ENCODE measurements at regions not wholly inside any gene's neighbourhood (a gene's known extent, or its start where the extent isn't known, plus 50 kb on each side); places are given as distances from the start of the nearest gene placed in this dataset.
"Not testable (repeated sequence)": the region's sequence is repeated elsewhere in the genome, so short reads cannot be mapped to it uniquely, and the experiment has no call there.

DNA sequence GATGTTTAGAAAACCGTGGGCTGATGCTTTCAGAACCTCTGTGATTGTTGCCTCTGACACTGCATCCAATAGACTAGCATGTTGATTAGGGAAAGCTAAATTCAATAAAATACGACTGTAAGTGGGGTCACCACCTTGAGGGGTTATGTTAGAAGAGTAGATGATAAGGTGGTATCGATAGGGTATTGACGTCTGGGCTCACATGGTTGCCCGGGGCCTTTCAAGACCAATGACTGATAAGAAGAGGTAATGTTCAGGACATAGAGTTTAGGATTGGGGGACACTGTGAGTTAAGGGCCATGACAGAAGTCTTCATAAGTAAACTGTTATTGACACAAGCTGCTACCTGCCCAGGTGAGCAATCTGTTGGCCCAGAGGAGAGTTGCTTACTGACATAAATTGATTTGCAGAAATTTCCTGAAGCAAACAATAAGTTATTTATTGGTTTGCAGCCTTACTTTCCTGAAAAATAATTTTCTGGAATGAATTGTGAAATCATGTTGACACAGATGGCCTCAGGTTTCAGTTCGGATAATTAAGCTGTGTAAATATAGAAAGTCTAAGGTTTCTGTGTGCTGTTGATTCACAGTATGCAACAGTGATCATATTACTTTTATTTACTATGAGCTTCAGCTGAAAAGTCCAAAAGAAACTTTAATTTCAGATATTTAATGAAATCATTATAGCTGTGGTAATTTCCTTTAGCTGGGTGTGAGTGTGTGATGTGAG lies 289.9 kb upstream of the PRSS16 start:
- DNase-seq (ENCODE audit: low spot score) = not testable (repeated sequence)

GRCh38 chr6:26961236-26961635 lies 286.3 kb upstream of the PRSS16 start:
- not testable (repeated sequence) for DNase-seq (ENCODE audit: low spot score)

- DNase-seq (ENCODE audit: low spot score) = no peak
Measured at GRCh38 chr6:27002447-27002846, 245.1 kb upstream of the PRSS16 start.

GRCh38 chr6:27007020-27007419 lies 240.5 kb upstream of the PRSS16 start:
- no peak for DNase-seq (ENCODE audit: low spot score)

- DNase-seq (ENCODE audit: low spot score) = not testable (repeated sequence)
Measured at GRCh38 chr6:27008613-27009012, 238.9 kb upstream of the PRSS16 start.

DNA sequence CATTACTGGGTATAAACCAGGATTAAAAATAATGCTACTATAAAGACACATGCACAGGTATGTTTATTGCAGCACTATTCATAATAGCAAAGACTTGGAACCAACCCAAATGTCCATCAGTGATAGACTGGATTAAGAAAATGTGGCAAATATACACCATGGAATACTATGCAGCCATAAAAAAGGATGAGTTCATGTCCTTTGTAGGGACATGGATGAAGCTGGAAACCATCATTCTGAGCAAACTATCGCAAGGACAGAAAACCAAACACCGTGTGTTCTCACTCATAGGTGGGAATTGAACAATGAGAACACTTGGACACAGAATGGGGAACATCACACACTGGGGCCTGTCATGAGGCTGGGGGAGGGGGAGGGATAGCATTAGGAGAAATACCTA lies 233.4 kb upstream of the PRSS16 start:
- DNase-seq (ENCODE audit: low spot score) = not testable (repeated sequence)

- DNase-seq (ENCODE audit: low spot score) = no peak
Measured at GRCh38 chr6:27016689-27017088, 230.8 kb upstream of the PRSS16 start.

DNA sequence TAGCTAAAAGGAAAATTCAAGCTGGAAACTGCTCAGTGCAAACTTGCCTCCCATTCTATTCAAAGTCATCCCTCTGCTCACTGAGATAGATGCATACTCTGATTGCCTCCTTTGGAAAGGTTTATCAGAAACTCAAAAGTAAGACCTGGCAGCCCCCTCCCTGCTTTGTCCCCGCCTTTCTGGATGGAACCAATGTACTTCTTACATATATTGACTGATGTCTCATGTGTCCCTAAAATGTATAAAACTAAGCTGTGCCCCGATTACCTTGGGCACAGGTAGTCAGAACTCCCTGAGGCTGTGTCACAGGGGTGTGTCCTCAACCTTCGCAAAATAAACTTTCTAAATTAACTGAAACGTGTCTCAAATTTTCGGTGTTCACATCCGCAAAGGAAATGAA lies 229.1 kb upstream of the PRSS16 start:
- not testable (repeated sequence) for DNase-seq (ENCODE audit: low spot score)

DNA sequence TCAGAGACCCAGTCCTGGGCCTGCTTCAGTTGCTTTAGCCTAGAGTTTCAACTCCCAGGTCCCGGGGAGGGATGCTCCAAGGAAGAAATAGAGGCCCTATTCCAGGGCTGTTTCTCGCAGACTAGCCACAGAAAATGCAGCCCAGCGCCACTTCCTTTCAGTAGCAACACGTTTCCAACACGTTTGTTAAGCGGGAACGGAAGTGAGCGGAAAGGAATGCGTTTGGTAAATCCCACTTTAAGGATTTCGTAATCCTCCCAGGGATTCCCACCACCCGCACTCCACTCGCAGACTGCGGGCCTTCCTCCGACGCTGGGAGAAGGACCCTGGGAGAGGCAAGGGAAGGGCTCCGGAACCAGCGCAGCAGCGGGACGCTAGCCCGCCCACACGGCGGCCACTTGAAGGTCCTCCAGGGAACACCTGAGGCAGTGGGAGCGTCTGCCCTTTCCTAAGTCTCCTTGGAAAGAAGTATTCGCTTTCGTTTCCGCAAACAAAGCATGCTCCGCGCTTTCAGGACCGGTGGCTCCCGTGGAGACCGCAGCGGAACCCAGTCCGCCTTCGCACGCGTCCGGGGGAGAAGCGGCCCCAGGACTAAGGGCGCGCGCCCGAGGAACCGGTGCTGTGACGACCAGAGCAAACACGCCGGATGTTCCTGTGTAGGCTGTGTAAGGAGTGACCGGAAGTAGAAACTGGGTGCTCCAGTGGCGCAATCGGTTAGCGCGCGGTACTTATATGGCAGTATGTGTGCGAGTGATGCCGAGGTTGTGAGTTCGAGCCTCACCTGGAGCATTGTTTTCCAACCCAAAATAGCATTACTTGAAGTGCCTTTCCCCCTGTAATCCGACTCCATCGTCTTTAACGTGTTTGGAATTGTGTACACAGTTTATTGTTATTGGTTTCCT lies 227.6 kb upstream of the PRSS16 start:
- DNase-seq (ENCODE audit: low spot score) = peak; percentile 87

DNA sequence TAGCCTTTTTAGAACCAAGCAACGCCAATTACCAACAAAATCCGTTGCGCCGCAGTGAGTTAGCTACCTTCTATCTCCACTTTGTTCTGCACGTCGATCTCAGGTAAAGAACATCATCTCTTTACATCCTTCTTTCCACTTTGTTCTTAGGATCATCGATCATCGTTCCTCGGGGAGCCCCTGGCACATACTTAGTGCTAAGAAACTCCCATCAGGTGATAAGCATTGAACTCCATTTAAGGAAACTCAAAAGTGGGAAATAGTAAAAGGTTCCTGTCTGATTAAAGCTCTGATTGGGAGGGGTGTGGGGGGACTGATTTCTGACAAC lies 227.0 kb upstream of the PRSS16 start:
- DNase-seq (ENCODE audit: low spot score) = no peak

GRCh38 chr6:27023664-27024063 lies 223.8 kb upstream of the PRSS16 start:
- no peak for DNase-seq (ENCODE audit: low spot score)

DNA sequence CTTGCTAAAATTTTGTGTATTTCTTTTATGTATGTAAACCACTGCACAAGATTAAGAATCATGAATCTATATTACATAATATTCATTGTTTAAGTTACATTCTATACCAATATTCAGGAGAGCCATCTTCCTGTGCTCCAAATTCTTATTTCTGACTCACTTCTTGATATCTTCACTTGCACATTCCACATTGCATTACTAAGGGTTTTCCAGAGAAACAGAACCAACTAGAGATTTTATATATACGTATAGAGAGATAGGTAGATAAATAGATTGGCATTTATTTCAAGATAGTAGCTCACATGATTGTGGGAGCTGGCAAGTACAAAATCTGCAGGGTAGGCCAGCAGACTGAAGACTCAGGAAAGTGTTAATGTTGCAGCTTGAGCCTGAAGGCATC lies 222.2 kb upstream of the PRSS16 start:
- DNase-seq (ENCODE audit: low spot score) = no peak

- DNase-seq (ENCODE audit: low spot score) = no peak
Measured at GRCh38 chr6:27026361-27026760, 221.1 kb upstream of the PRSS16 start.

DNA sequence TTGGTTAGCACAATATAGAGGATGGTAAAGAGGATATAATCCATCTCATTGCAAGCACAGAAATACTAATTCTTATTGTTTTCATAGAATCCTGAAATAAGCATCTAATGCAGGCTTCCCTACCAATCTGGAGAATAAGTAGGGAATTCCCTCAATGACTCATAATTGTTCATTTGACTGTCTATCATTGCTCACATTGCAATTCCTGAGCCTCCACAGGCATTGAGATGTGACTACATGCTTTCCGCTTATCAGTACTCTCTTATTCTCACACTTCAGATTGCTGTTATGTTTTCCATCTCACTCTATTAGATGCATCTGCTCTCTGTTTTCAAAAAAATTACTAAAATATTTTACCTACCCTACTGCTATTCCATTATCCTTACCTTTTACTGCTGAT lies 216.2 kb upstream of the PRSS16 start:
- DNase-seq (ENCODE audit: low spot score) = no peak

DNA sequence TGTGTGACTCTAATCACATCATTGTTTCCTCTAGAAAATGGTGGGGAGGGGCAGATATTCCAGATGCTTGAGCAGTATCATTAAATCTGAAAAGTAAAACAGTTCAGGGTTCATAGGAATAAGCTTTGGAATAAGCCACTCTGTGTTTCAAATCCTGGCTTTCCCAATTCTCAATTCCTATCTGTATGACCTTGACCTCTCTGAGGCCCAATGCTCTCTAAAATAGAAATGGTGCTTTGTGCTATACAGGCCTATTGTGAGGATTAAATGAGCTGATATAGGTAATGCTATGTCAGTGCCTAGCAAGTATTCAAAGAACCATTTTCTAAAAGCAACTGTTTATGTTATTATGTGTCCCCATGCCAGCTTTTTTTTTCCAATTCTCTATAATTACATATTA lies 209.0 kb upstream of the PRSS16 start:
- no peak for DNase-seq (ENCODE audit: low spot score)

GRCh38 chr6:27040244-27041042 lies 207.1 kb upstream of the PRSS16 start:
- no peak for DNase-seq (ENCODE audit: low spot score)

DNA sequence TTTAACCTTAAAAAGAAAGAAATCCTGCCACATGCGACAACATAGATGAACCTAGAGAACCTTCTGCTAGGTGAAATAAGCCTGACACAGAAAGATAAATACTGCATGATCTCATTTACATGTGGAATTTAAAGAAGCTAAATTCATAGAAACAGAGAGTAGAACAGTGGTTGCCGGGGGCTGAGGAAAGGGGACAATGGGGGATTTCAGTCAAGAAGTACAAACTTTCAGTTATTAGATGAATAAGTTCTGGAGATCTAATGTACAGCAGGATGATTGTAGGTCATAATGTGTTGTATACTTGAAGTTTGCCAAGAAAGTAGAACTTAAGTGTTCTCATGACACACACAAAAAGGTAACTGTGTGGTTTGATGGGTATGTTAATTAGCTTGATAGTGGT lies 204.3 kb upstream of the PRSS16 start:
- no peak for DNase-seq (ENCODE audit: low spot score)

DNA sequence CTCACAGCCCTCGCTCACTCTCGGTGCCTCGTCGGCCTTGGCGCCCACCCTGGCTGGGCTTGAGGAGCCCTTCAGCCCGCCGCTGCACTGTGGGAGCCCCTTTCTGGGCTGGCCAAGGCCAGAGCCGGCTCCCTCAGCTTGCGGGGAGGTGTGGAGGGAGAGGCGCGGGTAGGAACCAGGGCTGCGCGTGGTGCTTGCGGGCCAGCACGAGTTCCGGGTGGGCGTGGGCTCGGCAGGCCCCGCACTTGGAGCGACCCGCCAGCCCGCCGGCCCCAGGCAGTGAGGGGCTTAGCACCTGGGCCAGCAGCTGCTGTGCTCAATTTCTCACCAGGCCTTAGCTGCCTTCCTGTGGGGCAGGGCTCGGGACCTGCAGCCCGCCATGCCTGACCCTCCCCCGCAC lies 202.4 kb upstream of the PRSS16 start:
- not testable (repeated sequence) for DNase-seq (ENCODE audit: low spot score)

GRCh38 chr6:27047725-27048124 lies 199.8 kb upstream of the PRSS16 start:
- not testable (repeated sequence) for DNase-seq (ENCODE audit: low spot score)

GRCh38 chr6:27049863-27050781 lies 197.4 kb upstream of the PRSS16 start:
- no peak for DNase-seq (ENCODE audit: low spot score)

DNA sequence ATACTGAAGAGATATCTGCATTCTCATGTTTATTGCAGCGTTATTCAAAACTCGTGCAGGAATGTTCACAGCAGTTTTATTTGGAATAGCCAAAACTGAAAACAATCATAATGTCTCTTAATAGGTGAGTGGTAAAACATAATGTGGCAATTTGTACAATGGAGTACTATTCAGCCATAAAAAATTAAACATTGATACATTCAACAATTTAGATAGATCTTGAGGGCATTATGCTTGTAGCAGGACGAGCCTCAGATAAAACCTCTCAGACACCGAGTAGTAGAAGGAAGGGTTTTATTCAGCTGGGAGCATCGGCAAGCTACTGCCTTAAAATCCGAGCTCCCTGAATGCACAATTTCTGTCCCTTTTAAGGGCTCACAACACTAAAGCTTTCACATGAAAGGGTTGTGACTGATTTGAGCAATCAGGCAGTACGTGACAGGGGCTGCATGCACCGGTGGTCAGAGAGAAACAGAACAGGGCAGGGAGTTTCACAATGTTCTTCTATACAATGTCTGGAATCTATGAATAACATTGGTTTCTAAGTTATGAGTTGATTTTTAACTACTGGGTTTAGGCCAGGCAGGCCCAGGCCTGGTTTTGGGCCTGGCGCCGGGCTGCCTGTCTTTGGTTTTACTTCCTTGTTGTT lies 195.3 kb upstream of the PRSS16 start:
- DNase-seq (ENCODE audit: low spot score) = not testable (repeated sequence)
